ENCODE measurements at regions not wholly inside any gene's neighbourhood (a gene's known extent, or its start where the extent isn't known, plus 50 kb on each side); places are given as distances from the start of the nearest gene placed in this dataset.

DNA sequence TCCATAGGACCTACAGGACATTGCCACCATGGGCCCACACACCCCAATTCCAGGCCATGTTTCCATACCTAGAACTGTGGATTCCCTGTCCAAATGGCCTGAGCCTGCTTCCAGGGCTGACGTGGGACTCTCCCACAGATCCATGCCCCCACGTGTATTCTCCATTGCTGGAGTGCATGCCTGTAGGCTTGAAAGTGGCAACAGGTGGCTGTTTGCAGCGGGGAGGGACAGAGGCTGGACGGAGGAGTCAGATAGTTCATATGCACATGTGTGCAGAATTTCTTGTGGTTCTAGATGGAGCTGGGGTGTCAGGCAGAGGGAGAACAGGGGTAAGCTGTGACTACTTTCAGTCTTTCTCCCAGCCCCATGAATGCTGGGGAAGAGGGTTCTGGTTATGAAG lies 285.7 kb upstream of the ANKRD55 start:
- 100% methylated on average over 2 of the region's 4 CpGs for WGBS (ENCODE audit: insufficient coverage)
- Histone ChIP-seq H3K9me3 (ENCODE audit: control extremely low read depth in 1 of 5, control insufficient read depth in 4 of 5, insufficient read depth in 2 of 5, low read depth in 1 of 5, low read length in 4 of 5) (no peaks in the 10 kb centered on the region), H3K36me3 (ENCODE audit: control insufficient read depth in 4 of 4, insufficient read depth in 4 of 4, low read length in 3 of 4) (no peaks in the 10 kb centered on the region), H3K27ac (ENCODE audit: insufficient read depth in 1 of 2, low read depth in 1 of 2, low read length in 2 of 2, poor library complexity in 1 of 2, severe bottlenecking in 2 of 2) (no peak overlapping the region), H3K4me3 (ENCODE audit: control insufficient read depth in 1 of 7, extremely low read depth in 1 of 7, insufficient read depth in 4 of 7, low read depth in 2 of 7, low read length in 6 of 7) (no peak overlapping the region), H3K27me3 (replicated peaks in 2 of 5; ENCODE audit: control insufficient read depth in 4 of 5, insufficient read depth in 5 of 5, low read length in 4 of 5) (no peaks in the 10 kb centered on the region), H3K4me1 (ENCODE audit: control extremely low read depth in 1 of 4, control insufficient read depth in 4 of 4, insufficient read depth in 4 of 4, low read length in 3 of 4) (peaks cover 0 to 13% (median 1%) of the 10 kb centered on the region in 4 experiments)
- ChIA-PET POLR2A (no interaction called here), CTCF (no interaction called here)
- no peak for DNase-seq

DNA sequence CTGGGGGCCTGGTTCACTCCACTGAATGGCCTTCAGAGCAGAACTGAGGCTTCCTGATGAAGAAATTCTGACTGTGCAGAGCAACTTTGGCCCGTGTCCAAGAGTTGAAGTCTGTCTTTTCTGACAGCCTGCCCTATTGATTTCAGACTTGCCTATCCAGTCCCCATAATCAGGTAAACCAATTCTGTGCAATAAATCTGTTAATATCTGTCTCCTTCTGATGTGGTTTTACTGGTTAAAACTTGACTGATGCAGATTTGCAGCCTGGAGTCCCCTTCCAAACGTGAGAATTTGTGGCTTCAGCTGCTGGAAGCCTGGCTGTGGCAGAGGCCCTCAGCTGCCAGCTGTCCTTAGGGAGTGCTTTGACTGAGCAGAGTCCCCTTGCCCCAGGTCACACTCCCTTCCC lies 283.9 kb upstream of the ANKRD55 start:
- peak in 2 of 3 donors; percentile 38 to 43 for DNase-seq
- Histone ChIP-seq H3K27me3 (replicated peaks in 2 of 5; ENCODE audit: control insufficient read depth in 4 of 5, insufficient read depth in 5 of 5, low read length in 4 of 5) (no peaks in the 10 kb centered on the region), H3K36me3 (ENCODE audit: control insufficient read depth in 4 of 4, insufficient read depth in 4 of 4, low read length in 3 of 4) (no peaks in the 10 kb centered on the region), H3K27ac (ENCODE audit: insufficient read depth in 1 of 2, low read depth in 1 of 2, low read length in 2 of 2, poor library complexity in 1 of 2, severe bottlenecking in 2 of 2) (no peak overlapping the region), H3K4me1 (ENCODE audit: control extremely low read depth in 1 of 4, control insufficient read depth in 4 of 4, insufficient read depth in 4 of 4, low read length in 3 of 4) (peaks cover 0 to 13% (median 1%) of the 10 kb centered on the region in 4 experiments), H3K4me3 (ENCODE audit: control insufficient read depth in 1 of 7, extremely low read depth in 1 of 7, insufficient read depth in 4 of 7, low read depth in 2 of 7, low read length in 6 of 7) (no peak overlapping the region), H3K9me3 (ENCODE audit: control extremely low read depth in 1 of 5, control insufficient read depth in 4 of 5, insufficient read depth in 2 of 5, low read depth in 1 of 5, low read length in 4 of 5) (no peaks in the 10 kb centered on the region)
- POLR2A ChIA-PET = interaction anchor here (0.5 kb wide), 1 partner anchor 296 kb away, joined by 3 read pairs; no protein-coding TSS in a partner anchor
- WGBS (ENCODE audit: insufficient coverage) = 48% methylated on average over 2 of the region's 2 CpGs
- CTCF ChIA-PET = interaction anchor here (1.4 kb wide), 1 partner anchor 321 kb away, joined by 4 read pairs; no protein-coding TSS in a partner anchor

DNA sequence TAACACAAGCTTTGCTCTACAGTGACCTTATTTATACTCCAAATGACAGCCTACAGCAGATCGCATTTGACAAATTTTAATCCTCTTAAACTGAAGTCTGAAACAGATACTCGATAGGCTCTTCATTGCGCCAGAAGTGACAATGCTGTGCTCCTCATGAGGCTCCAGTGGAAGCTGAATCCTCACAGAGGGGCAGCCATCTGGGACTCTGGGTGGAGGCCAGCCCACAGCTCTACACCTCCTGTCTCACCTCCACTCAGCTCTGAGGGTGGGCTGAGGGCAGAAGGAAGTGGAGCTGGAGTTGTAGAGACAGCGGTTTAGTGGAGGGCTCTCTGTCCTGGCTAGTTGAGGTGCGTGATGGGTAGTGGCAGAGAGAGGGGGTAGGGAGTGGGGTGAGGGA lies 283.3 kb upstream of the ANKRD55 start:
- Histone ChIP-seq H3K36me3 (ENCODE audit: control insufficient read depth in 4 of 4, insufficient read depth in 4 of 4, low read length in 3 of 4) (no peaks in the 10 kb centered on the region), H3K9me3 (ENCODE audit: control extremely low read depth in 1 of 5, control insufficient read depth in 4 of 5, insufficient read depth in 2 of 5, low read depth in 1 of 5, low read length in 4 of 5) (no peaks in the 10 kb centered on the region), H3K4me3 (ENCODE audit: control insufficient read depth in 1 of 7, extremely low read depth in 1 of 7, insufficient read depth in 4 of 7, low read depth in 2 of 7, low read length in 6 of 7) (no peak overlapping the region), H3K27ac (ENCODE audit: insufficient read depth in 1 of 2, low read depth in 1 of 2, low read length in 2 of 2, poor library complexity in 1 of 2, severe bottlenecking in 2 of 2) (no peak overlapping the region), H3K27me3 (replicated peaks in 2 of 5; ENCODE audit: control insufficient read depth in 4 of 5, insufficient read depth in 5 of 5, low read length in 4 of 5) (no peaks in the 10 kb centered on the region), H3K4me1 (ENCODE audit: control extremely low read depth in 1 of 4, control insufficient read depth in 4 of 4, insufficient read depth in 4 of 4, low read length in 3 of 4) (peaks cover 0 to 13% (median 1%) of the 10 kb centered on the region in 4 experiments)
- no peak for DNase-seq
- WGBS (ENCODE audit: insufficient coverage) = 100% methylated on average over 4 of the region's 5 CpGs
- POLR2A ChIA-PET = no interaction called here
- CTCF ChIA-PET = interaction anchor here (1.4 kb wide), 1 partner anchor 322 kb away, joined by 4 read pairs; no protein-coding TSS in a partner anchor

DNA sequence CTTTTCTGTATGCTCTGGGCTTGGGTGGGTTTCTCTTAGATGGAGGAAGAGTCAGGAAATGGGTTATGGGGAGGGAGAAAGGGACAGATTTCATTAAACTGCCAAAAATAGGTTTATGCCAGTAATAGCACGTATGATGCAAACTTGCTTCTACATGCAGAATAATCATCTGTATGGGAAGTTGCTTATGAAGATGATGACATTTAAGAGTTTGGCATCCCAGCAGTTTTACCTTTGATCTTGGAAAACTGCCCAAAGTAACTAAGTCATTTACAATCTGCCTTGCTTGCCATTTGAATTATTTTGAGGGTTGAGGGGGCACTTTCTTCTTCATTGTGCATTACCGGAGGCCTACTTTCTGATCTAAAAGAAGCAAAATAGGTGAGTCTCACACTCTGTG lies 282.9 kb upstream of the ANKRD55 start:
- no peak for DNase-seq
- Histone ChIP-seq H3K4me3 (ENCODE audit: control insufficient read depth in 1 of 7, extremely low read depth in 1 of 7, insufficient read depth in 4 of 7, low read depth in 2 of 7, low read length in 6 of 7) (no peak overlapping the region), H3K9me3 (ENCODE audit: control extremely low read depth in 1 of 5, control insufficient read depth in 4 of 5, insufficient read depth in 2 of 5, low read depth in 1 of 5, low read length in 4 of 5) (no peaks in the 10 kb centered on the region), H3K4me1 (ENCODE audit: control extremely low read depth in 1 of 4, control insufficient read depth in 4 of 4, insufficient read depth in 4 of 4, low read length in 3 of 4) (peaks cover 0 to 13% (median 1%) of the 10 kb centered on the region in 4 experiments), H3K27me3 (replicated peaks in 2 of 5; ENCODE audit: control insufficient read depth in 4 of 5, insufficient read depth in 5 of 5, low read length in 4 of 5) (no peaks in the 10 kb centered on the region), H3K36me3 (ENCODE audit: control insufficient read depth in 4 of 4, insufficient read depth in 4 of 4, low read length in 3 of 4) (no peaks in the 10 kb centered on the region), H3K27ac (ENCODE audit: insufficient read depth in 1 of 2, low read depth in 1 of 2, low read length in 2 of 2, poor library complexity in 1 of 2, severe bottlenecking in 2 of 2) (no peak overlapping the region)
- 100% methylated on average over 1 of the region's 2 CpGs for WGBS (ENCODE audit: insufficient coverage)
- ChIA-PET POLR2A (no interaction called here), CTCF (no interaction called here)

- Histone ChIP-seq H3K27ac (ENCODE audit: insufficient read depth in 1 of 2, low read depth in 1 of 2, low read length in 2 of 2, poor library complexity in 1 of 2, severe bottlenecking in 2 of 2) (no peak overlapping the region), H3K36me3 (ENCODE audit: control insufficient read depth in 4 of 4, insufficient read depth in 4 of 4, low read length in 3 of 4) (no peaks in the 10 kb centered on the region), H3K9me3 (ENCODE audit: control extremely low read depth in 1 of 5, control insufficient read depth in 4 of 5, insufficient read depth in 2 of 5, low read depth in 1 of 5, low read length in 4 of 5) (no peaks in the 10 kb centered on the region), H3K27me3 (replicated peaks in 2 of 5; ENCODE audit: control insufficient read depth in 4 of 5, insufficient read depth in 5 of 5, low read length in 4 of 5) (no peaks in the 10 kb centered on the region), H3K4me1 (ENCODE audit: control extremely low read depth in 1 of 4, control insufficient read depth in 4 of 4, insufficient read depth in 4 of 4, low read length in 3 of 4) (peaks cover 0 to 13% (median 1%) of the 10 kb centered on the region in 4 experiments), H3K4me3 (ENCODE audit: control insufficient read depth in 1 of 7, extremely low read depth in 1 of 7, insufficient read depth in 4 of 7, low read depth in 2 of 7, low read length in 6 of 7) (no peak overlapping the region)
- CTCF ChIA-PET = no interaction called here
- POLR2A ChIA-PET = interaction anchor here (0.6 kb wide), 1 partner anchor 29 kb away, joined by 4 read pairs; no protein-coding TSS in a partner anchor
- no peak for DNase-seq
- WGBS (ENCODE audit: insufficient coverage) = 84% methylated on average over 8 of the region's 8 CpGs
These were observed 281.9 kb upstream of the ANKRD55 start for GRCh38 chr5:56515011-56515410.

DNA sequence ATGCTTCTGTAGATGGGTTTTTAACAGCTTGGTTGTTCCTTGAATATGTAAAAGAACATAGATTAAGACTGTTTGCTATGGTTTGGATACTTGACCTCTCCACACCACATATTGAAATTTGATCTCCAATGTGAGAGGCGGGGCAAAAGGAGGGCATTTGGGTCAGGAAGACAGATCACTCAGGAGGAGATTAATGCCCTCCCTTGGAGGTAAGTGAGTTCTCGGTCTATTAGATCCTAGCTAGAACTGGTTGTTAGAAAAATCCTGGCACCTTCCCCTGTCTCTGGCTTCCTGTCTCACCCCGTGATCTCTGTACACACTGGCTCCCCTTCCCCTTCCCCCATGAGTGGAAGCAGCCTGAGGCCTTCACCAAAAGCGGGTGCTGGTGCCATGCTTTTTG lies 281.1 kb upstream of the ANKRD55 start:
- no peak for DNase-seq
- ChIA-PET CTCF (no interaction called here), POLR2A (no interaction called here)
- Histone ChIP-seq H3K27me3 (replicated peaks in 2 of 5; ENCODE audit: control insufficient read depth in 4 of 5, insufficient read depth in 5 of 5, low read length in 4 of 5) (no peaks in the 10 kb centered on the region), H3K4me3 (ENCODE audit: control insufficient read depth in 1 of 7, extremely low read depth in 1 of 7, insufficient read depth in 4 of 7, low read depth in 2 of 7, low read length in 6 of 7) (no peak overlapping the region), H3K36me3 (ENCODE audit: control insufficient read depth in 4 of 4, insufficient read depth in 4 of 4, low read length in 3 of 4) (no peaks in the 10 kb centered on the region), H3K4me1 (ENCODE audit: control extremely low read depth in 1 of 4, control insufficient read depth in 4 of 4, insufficient read depth in 4 of 4, low read length in 3 of 4) (peaks cover 0 to 13% (median 1%) of the 10 kb centered on the region in 4 experiments), H3K9me3 (ENCODE audit: control extremely low read depth in 1 of 5, control insufficient read depth in 4 of 5, insufficient read depth in 2 of 5, low read depth in 1 of 5, low read length in 4 of 5) (no peaks in the 10 kb centered on the region), H3K27ac (ENCODE audit: insufficient read depth in 1 of 2, low read depth in 1 of 2, low read length in 2 of 2, poor library complexity in 1 of 2, severe bottlenecking in 2 of 2) (no peak overlapping the region)
- WGBS (ENCODE audit: insufficient coverage) = 80% methylated on average over 2 of the region's 4 CpGs

- H3K9me3 ChIP-seq (ENCODE audit: control extremely low read depth in 1 of 5, control insufficient read depth in 4 of 5, insufficient read depth in 2 of 5, low read depth in 1 of 5, low read length in 4 of 5) = no peaks in the 10 kb centered on the region
- no peak for DNase-seq
- no peak overlapping the region for H3K4me3 ChIP-seq (ENCODE audit: control insufficient read depth in 1 of 7, extremely low read depth in 1 of 7, insufficient read depth in 4 of 7, low read depth in 2 of 7, low read length in 6 of 7)
- CTCF ChIA-PET = no interaction called here
- no peaks in the 10 kb centered on the region for H3K36me3 ChIP-seq (ENCODE audit: control insufficient read depth in 4 of 4, insufficient read depth in 4 of 4, low read length in 3 of 4)
- POLR2A ChIA-PET = no interaction called here
- no peaks in the 10 kb centered on the region for H3K27me3 ChIP-seq (replicated peaks in 2 of 5; ENCODE audit: control insufficient read depth in 4 of 5, insufficient read depth in 5 of 5, low read length in 4 of 5)
- no CpG with 5 or more reads among the region's 1 CpG for WGBS (ENCODE audit: insufficient coverage)
- H3K4me1 ChIP-seq (ENCODE audit: control extremely low read depth in 1 of 4, control insufficient read depth in 4 of 4, insufficient read depth in 4 of 4, low read length in 3 of 4) = peaks cover 0 to 13% (median 1%) of the 10 kb centered on the region in 4 experiments
- H3K27ac ChIP-seq (ENCODE audit: insufficient read depth in 1 of 2, low read depth in 1 of 2, low read length in 2 of 2, poor library complexity in 1 of 2, severe bottlenecking in 2 of 2) = no peak overlapping the region
These were observed 280.0 kb upstream of the ANKRD55 start for GRCh38 chr5:56513141-56513540.
